Stimulated activated naive CD4-positive, alpha-beta T cell (primary cell): ENCODE measurements at regions not wholly inside any gene's neighbourhood (a gene's known extent, or its start where the extent isn't known, plus 50 kb on each side); places are given as distances from the start of the nearest gene placed in this dataset.
"Not testable (repeated sequence)": the region's sequence is repeated elsewhere in the genome, so short reads cannot be mapped to it uniquely, and the experiment has no call there.

Source experiments
- DNase-seq, 6 experiments: peaks; one replicate each; lab custom pipeline; 2025; lab: John Stamatoyannopoulos, UW

- DNase-seq, result no peak
Measured at GRCh38 chr2:83874712-83875430, 584.2 kb downstream of the SUCLG1 start.

- no peak for DNase-seq
Measured at GRCh38 chr2:83874066-83874465, 585.0 kb downstream of the SUCLG1 start.

- no peak for DNase-seq
Measured at GRCh38 chr2:83873110-83873509, 586.0 kb downstream of the SUCLG1 start.

- no peak for DNase-seq
Measured at GRCh38 chr2:83866211-83866610, 592.9 kb downstream of the SUCLG1 start.

- no peak for DNase-seq
Measured at GRCh38 chr2:83862600-83862999, 596.5 kb downstream of the SUCLG1 start.

GRCh38 chr2:83860320-83860719 is 598.8 kb downstream of the SUCLG1 start:
- no peak for DNase-seq

- DNase-seq, result no peak
Measured at GRCh38 chr2:83859553-83859952, 599.5 kb downstream of the SUCLG1 start.

GRCh38 chr2:83851066-83851465 is 608.0 kb downstream of the SUCLG1 start:
- no peak for DNase-seq

GRCh38 chr2:83850071-83850725 is 608.9 kb downstream of the SUCLG1 start:
- no peak for DNase-seq

- DNase-seq, result no peak
Measured at GRCh38 chr2:83844490-83844889, 614.6 kb downstream of the SUCLG1 start.

GRCh38 chr2:83842421-83842820 is 616.7 kb downstream of the SUCLG1 start:
- no peak for DNase-seq

GRCh38 chr2:83837823-83838222 is 621.3 kb downstream of the SUCLG1 start:
- DNase-seq, result no peak

GRCh38 chr2:83827618-83828017 is 631.5 kb downstream of the SUCLG1 start:
- DNase-seq, result no peak

- no peak for DNase-seq
Measured at GRCh38 chr2:83826577-83826976, 632.5 kb downstream of the SUCLG1 start.

- no peak for DNase-seq
Measured at GRCh38 chr2:83823229-83823628, 635.9 kb downstream of the SUCLG1 start.

GRCh38 chr2:83817511-83817910 is 641.6 kb downstream of the SUCLG1 start:
- DNase-seq, result no peak

GRCh38 chr2:83808878-83809277 is 650.2 kb downstream of the SUCLG1 start:
- DNase-seq, result no peak

GRCh38 chr2:83802604-83803003 is 656.5 kb downstream of the SUCLG1 start:
- DNase-seq, result no peak

GRCh38 chr2:83795777-83796176 is 663.3 kb downstream of the SUCLG1 start:
- no peak for DNase-seq

- DNase-seq, result not testable (repeated sequence)
Measured at GRCh38 chr2:83790467-83790866, 668.6 kb downstream of the SUCLG1 start.

GRCh38 chr2:83789674-83790073 is 669.4 kb downstream of the SUCLG1 start:
- not testable (repeated sequence) for DNase-seq

GRCh38 chr2:83788938-83789566 is 670.0 kb downstream of the SUCLG1 start:
- not testable (repeated sequence) for DNase-seq

GRCh38 chr2:83787189-83787588 is 671.9 kb downstream of the SUCLG1 start:
- no peak for DNase-seq
